Liver (tissue), 8 donors: ENCODE measurements at regions not wholly inside any gene's neighbourhood (a gene's known extent, or its start where the extent isn't known, plus 50 kb on each side); places are given as distances from the start of the nearest gene placed in this dataset.

ENCODE experiments used
- DNase-seq: peaks from one replicate; pipeline ENCODE4 v3.0.0-alpha.2; 2017; ENCODE audit warnings: low spot score
- H3K27ac ChIP-seq, 2 donors: one replicate each; pipeline ENCODE4 v1.7.0; 2013; ENCODE audit warnings: inconsistent platforms in 2 of 2, low read length in 2 of 2, control low read depth in 1 of 2, low read depth in 1 of 2, mild to moderate bottlenecking in 1 of 2
- H3K27me3 ChIP-seq, 4 donors: one replicate each; pipeline versions ENCODE4 v1.6.1 to v1.7.0; 2013; ENCODE audit warnings: low read length in 3 of 4, inconsistent platforms in 1 of 4, mild to moderate bottlenecking in 1 of 4, moderate library complexity in 1 of 4; ENCODE audit not compliant: control insufficient read depth in 4 of 4, insufficient read depth in 4 of 4
- H3K36me3 ChIP-seq, 4 donors: one replicate each; pipeline versions ENCODE4 v1.6.1 to v1.7.0; 2013; ENCODE audit warnings: low read length in 3 of 4, mild to moderate bottlenecking in 3 of 4, low read depth in 1 of 4, moderate library complexity in 1 of 4; ENCODE audit not compliant: control insufficient read depth in 4 of 4, insufficient read depth in 3 of 4
- H3K4me1 ChIP-seq, 4 donors: one replicate each; pipeline versions ENCODE4 v1.6.1 to v1.7.0; 2013; ENCODE audit warnings: low read length in 3 of 4, mild to moderate bottlenecking in 3 of 4, moderate library complexity in 1 of 4; ENCODE audit not compliant: control insufficient read depth in 4 of 4, insufficient read depth in 4 of 4
- H3K4me3 ChIP-seq, 3 donors: one replicate each; pipeline versions ENCODE4 v1.6.1 to v1.7.0; 2013; ENCODE audit warnings: low read length in 3 of 3, control low read depth in 1 of 3, low read depth in 1 of 3, mild to moderate bottlenecking in 1 of 3
- H3K9ac ChIP-seq, 2 donors: one replicate each; pipeline ENCODE4 v1.7.0; 2013; ENCODE audit warnings: low read length in 2 of 2, mild to moderate bottlenecking in 2 of 2, moderate library complexity in 2 of 2, control low read depth in 1 of 2, low read depth in 1 of 2
- H3K9me3 ChIP-seq, 4 donors: one replicate each; pipeline versions ENCODE4 v1.6.1 to v1.7.0; 2013; ENCODE audit warnings: low read length in 3 of 4; ENCODE audit not compliant: control insufficient read depth in 4 of 4
- ATF3 ChIP-seq: IDR thresholded peaks from 2 replicates; pipeline ENCODE4 v1.6.1; 2016; ENCODE audit warnings: antibody characterized with exemption
- EGR1 ChIP-seq, 2 donors: IDR thresholded peaks; 2 replicates each; pipeline ENCODE4 v1.6.1; 2016 to 2018; ENCODE audit warnings: antibody characterized with exemption in 2 of 2, low read depth in 2 of 2
- FOXA1 ChIP-seq: IDR thresholded peaks from 2 replicates; pipeline ENCODE4 v1.6.1; 2016; ENCODE audit warnings: antibody characterized with exemption
- FOXA2 ChIP-seq: IDR thresholded peaks from 2 replicates; pipeline ENCODE4 v1.6.1; 2016; ENCODE audit warnings: antibody characterized with exemption
- GABPA ChIP-seq, 2 donors: IDR thresholded peaks in 1 of 2; conservative IDR thresholded peaks in 1 of 2; 2 replicates each; pipeline ENCODE4 v1.6.1; 2016; ENCODE audit warnings: antibody characterized with exemption in 2 of 2, mild to moderate bottlenecking in 1 of 2, moderate library complexity in 1 of 2
- HNF4A ChIP-seq, 2 donors: conservative IDR thresholded peaks; 2 replicates each; pipeline ENCODE4 v1.6.1; 2016; ENCODE audit warnings: antibody characterized with exemption in 2 of 2, mild to moderate bottlenecking in 2 of 2
- HNF4G ChIP-seq: IDR thresholded peaks from 2 replicates; pipeline ENCODE4 v1.6.1; 2016; ENCODE audit warnings: antibody characterized with exemption
- JUND ChIP-seq, 2 donors: IDR thresholded peaks; 2 replicates each; pipeline ENCODE4 v1.6.1; 2016; ENCODE audit warnings: antibody characterized with exemption in 2 of 2
- NR2F2 ChIP-seq: IDR thresholded peaks from 2 replicates; pipeline ENCODE4 v1.6.1; 2016; ENCODE audit warnings: antibody characterized with exemption
- RAD21 ChIP-seq, 2 donors: IDR thresholded peaks; 2 replicates each; pipeline ENCODE4 v1.6.1; 2016; ENCODE audit warnings: antibody characterized with exemption in 2 of 2, mild to moderate bottlenecking in 2 of 2
- RXRA ChIP-seq, 2 donors: IDR thresholded peaks; 2 replicates each; pipeline ENCODE4 v1.6.1; 2017 to 2018; ENCODE audit warnings: antibody characterized with exemption in 2 of 2, mild to moderate bottlenecking in 1 of 2
- SP1 ChIP-seq: IDR thresholded peaks from 2 replicates; pipeline ENCODE4 v1.6.1; 2018; ENCODE audit warnings: antibody characterized with exemption, mild to moderate bottlenecking
- TAF1 ChIP-seq: conservative IDR thresholded peaks from 2 replicates; pipeline ENCODE4 v1.6.1; 2016; ENCODE audit warnings: antibody characterized with exemption, mild to moderate bottlenecking
- YY1 ChIP-seq: IDR thresholded peaks from 2 replicates; pipeline ENCODE4 v1.6.1; 2016; ENCODE audit warnings: antibody characterized with exemption, mild to moderate bottlenecking
- WGBS: extraction: QIAGEN DNeasy Blood & Tissue Kit; methylation state at CpG from one replicate; pipeline ENCODE4 v1.1.7; 2013; 5-methylcytosine and 5-hydroxymethylcytosine counted together
- TF ChIP-seq, protein P1 (sequence below): IDR thresholded peaks from 2 replicates; pipeline ENCODE4 v1.6.1; 2016; ENCODE audit warnings: antibody characterized with exemption
- TF ChIP-seq, protein P2 (sequence below): fragments of 150-350 bp; IDR thresholded peaks from 2 replicates; pipeline ENCODE4 v1.5.1; 2017; ENCODE audit warnings: improper control_type of control experiment, low read depth, low read length; ENCODE audit not compliant: missing input control
- TF ChIP-seq, protein P3 (sequence below): IDR thresholded peaks from 2 replicates; pipeline ENCODE4 v1.6.1; 2016; ENCODE audit warnings: antibody characterized with exemption, mild to moderate bottlenecking
- TF ChIP-seq, protein P4 (sequence below): IDR thresholded peaks from 2 replicates; pipeline ENCODE4 v1.6.1; 2016; ENCODE audit warnings: antibody characterized with exemption
- donor health status: healthy.
- donor health status: healthy.
- donor health status: healthy.
- donor health status: healthy.
- donor health status: healthy.

DNA sequence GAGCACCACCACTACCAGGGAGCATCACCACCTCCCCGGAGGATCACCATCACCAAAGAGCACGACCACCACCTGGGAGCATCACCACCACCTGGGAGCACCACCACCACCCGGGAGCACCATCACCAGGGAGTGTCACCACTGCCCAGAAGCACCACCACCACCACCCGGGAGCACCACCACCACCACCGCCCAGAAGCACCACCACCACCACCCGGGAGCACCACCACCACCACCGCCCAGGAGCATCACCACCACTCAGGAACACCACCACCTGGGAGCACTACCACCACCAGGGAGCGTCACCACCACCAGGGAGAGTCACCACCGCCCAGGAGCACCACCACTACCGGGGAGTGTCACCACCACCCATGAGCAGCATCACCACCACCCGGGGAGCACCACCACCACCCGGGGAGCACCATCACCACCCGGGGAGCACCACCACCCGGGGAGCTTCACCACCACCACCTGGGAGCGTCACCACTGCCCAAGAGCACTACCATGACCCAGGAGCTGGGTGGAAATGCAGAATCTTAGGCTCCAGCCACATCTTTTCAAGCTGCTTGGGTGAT is 237.3 kb downstream of the SOD2 start:
- H3K9ac ChIP-seq = no peak overlapping the region
- H3K4me1 ChIP-seq = peaks cover 0 to 2% (median 0%) of the 10 kb centered on the region in 4 donors
- 80% methylated on average over 15 of the region's 15 CpGs for whole genome bisulfite sequencing
- no peaks in the 10 kb centered on the region for H3K27me3 ChIP-seq
- TF ChIP-seq EGR1 (IDR thresholded peaks at IDR 0.05; ENCODE audit: low read depth in 2 of 2) (no peak), FOXA2 (no peak), SP1 (no peak), ATF3 (no peak), RAD21 (IDR thresholded peaks at IDR 0.05) (no peak), HNF4A (conservative IDR thresholded peaks at IDR 0.05) (no peak), NR2F2 (no peak), HNF4G (no peak), FOXA1 (no peak), YY1 (no peak), RXRA (IDR thresholded peaks at IDR 0.05) (no peak), JUND (IDR thresholded peaks at IDR 0.05) (no peak), GABPA (IDR thresholded peaks at IDR 0.05 in 1 of 2, conservative IDR thresholded peaks at IDR 0.05 in 1 of 2) (no peak), TAF1 (no peak)
- TF ChIP-seq, protein P1, sequence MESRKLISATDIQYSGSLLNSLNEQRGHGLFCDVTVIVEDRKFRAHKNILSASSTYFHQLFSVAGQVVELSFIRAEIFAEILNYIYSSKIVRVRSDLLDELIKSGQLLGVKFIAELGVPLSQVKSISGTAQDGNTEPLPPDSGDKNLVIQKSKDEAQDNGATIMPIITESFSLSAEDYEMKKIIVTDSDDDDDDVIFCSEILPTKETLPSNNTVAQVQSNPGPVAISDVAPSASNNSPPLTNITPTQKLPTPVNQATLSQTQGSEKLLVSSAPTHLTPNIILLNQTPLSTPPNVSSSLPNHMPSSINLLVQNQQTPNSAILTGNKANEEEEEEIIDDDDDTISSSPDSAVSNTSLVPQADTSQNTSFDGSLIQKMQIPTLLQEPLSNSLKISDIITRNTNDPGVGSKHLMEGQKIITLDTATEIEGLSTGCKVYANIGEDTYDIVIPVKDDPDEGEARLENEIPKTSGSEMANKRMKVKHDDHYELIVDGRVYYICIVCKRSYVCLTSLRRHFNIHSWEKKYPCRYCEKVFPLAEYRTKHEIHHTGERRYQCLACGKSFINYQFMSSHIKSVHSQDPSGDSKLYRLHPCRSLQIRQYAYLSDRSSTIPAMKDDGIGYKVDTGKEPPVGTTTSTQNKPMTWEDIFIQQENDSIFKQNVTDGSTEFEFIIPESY = no peak
- TF ChIP-seq, protein P2, sequence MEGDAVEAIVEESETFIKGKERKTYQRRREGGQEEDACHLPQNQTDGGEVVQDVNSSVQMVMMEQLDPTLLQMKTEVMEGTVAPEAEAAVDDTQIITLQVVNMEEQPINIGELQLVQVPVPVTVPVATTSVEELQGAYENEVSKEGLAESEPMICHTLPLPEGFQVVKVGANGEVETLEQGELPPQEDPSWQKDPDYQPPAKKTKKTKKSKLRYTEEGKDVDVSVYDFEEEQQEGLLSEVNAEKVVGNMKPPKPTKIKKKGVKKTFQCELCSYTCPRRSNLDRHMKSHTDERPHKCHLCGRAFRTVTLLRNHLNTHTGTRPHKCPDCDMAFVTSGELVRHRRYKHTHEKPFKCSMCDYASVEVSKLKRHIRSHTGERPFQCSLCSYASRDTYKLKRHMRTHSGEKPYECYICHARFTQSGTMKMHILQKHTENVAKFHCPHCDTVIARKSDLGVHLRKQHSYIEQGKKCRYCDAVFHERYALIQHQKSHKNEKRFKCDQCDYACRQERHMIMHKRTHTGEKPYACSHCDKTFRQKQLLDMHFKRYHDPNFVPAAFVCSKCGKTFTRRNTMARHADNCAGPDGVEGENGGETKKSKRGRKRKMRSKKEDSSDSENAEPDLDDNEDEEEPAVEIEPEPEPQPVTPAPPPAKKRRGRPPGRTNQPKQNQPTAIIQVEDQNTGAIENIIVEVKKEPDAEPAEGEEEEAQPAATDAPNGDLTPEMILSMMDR = no peak
- TF ChIP-seq, protein P3, sequence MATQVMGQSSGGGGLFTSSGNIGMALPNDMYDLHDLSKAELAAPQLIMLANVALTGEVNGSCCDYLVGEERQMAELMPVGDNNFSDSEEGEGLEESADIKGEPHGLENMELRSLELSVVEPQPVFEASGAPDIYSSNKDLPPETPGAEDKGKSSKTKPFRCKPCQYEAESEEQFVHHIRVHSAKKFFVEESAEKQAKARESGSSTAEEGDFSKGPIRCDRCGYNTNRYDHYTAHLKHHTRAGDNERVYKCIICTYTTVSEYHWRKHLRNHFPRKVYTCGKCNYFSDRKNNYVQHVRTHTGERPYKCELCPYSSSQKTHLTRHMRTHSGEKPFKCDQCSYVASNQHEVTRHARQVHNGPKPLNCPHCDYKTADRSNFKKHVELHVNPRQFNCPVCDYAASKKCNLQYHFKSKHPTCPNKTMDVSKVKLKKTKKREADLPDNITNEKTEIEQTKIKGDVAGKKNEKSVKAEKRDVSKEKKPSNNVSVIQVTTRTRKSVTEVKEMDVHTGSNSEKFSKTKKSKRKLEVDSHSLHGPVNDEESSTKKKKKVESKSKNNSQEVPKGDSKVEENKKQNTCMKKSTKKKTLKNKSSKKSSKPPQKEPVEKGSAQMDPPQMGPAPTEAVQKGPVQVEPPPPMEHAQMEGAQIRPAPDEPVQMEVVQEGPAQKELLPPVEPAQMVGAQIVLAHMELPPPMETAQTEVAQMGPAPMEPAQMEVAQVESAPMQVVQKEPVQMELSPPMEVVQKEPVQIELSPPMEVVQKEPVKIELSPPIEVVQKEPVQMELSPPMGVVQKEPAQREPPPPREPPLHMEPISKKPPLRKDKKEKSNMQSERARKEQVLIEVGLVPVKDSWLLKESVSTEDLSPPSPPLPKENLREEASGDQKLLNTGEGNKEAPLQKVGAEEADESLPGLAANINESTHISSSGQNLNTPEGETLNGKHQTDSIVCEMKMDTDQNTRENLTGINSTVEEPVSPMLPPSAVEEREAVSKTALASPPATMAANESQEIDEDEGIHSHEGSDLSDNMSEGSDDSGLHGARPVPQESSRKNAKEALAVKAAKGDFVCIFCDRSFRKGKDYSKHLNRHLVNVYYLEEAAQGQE = no peak
- TF ChIP-seq, protein P4, sequence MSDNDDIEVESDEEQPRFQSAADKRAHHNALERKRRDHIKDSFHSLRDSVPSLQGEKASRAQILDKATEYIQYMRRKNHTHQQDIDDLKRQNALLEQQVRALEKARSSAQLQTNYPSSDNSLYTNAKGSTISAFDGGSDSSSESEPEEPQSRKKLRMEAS = no peak
- H3K36me3 ChIP-seq = no peaks in the 10 kb centered on the region
- no peak overlapping the region for H3K27ac ChIP-seq
- DNase-seq = no peak
- no peaks in the 10 kb centered on the region for H3K9me3 ChIP-seq
- H3K4me3 ChIP-seq = no peak overlapping the region
